ENCODE measurements at regions not wholly inside any gene's neighbourhood (a gene's known extent, or its start where the extent isn't known, plus 50 kb on each side); places are given as distances from the start of the nearest gene placed in this dataset.

- DNase-seq = no peak
Observed at GRCh38 chr17:77381731-77382130, 241.0 kb downstream of the SEC14L1 start.

GRCh38 chr17:77382356-77382911 lies 241.7 kb downstream of the SEC14L1 start:
- DNase-seq = no peak

GRCh38 chr17:77382966-77383612 lies 242.3 kb downstream of the SEC14L1 start:
- no peak for DNase-seq

GRCh38 chr17:77383613-77384608 lies 243.1 kb downstream of the SEC14L1 start:
- peak; percentile 94 for DNase-seq

GRCh38 chr17:77385750-77386501 lies 245.2 kb downstream of the SEC14L1 start:
- DNase-seq = no peak

- DNase-seq = no peak
Observed at GRCh38 chr17:77386502-77387192, 245.9 kb downstream of the SEC14L1 start.

GRCh38 chr17:77387891-77388290 lies 247.1 kb downstream of the SEC14L1 start:
- no peak for DNase-seq

- no peak for DNase-seq
Observed at GRCh38 chr17:77388384-77389306, 247.9 kb downstream of the SEC14L1 start.

GRCh38 chr17:77390870-77391269 lies 250.1 kb downstream of the SEC14L1 start:
- DNase-seq = no peak

- DNase-seq = no peak
Observed at GRCh38 chr17:77391668-77392375, 251.1 kb downstream of the SEC14L1 start.

- no peak for DNase-seq
Observed at GRCh38 chr17:77392376-77393273, 251.9 kb downstream of the SEC14L1 start.

- no peak for DNase-seq
Observed at GRCh38 chr17:77393274-77393600, 252.5 kb downstream of the SEC14L1 start.

GRCh38 chr17:77393867-77394539 lies 253.2 kb downstream of the SEC14L1 start:
- no peak for DNase-seq

GRCh38 chr17:77394540-77395295 lies 253.9 kb downstream of the SEC14L1 start:
- DNase-seq = no peak

- no peak for DNase-seq
Observed at GRCh38 chr17:77395501-77396048, 254.8 kb downstream of the SEC14L1 start.

GRCh38 chr17:77396610-77397009 lies 255.8 kb downstream of the SEC14L1 start:
- no peak for DNase-seq

GRCh38 chr17:77398274-77398673 lies 257.5 kb downstream of the SEC14L1 start:
- no peak for DNase-seq

Data from NCI-H1694 (cell line).